ENCODE measurements at regions not wholly inside any gene's neighbourhood (a gene's known extent, or its start where the extent isn't known, plus 50 kb on each side); places are given as distances from the start of the nearest gene placed in this dataset.

DNA sequence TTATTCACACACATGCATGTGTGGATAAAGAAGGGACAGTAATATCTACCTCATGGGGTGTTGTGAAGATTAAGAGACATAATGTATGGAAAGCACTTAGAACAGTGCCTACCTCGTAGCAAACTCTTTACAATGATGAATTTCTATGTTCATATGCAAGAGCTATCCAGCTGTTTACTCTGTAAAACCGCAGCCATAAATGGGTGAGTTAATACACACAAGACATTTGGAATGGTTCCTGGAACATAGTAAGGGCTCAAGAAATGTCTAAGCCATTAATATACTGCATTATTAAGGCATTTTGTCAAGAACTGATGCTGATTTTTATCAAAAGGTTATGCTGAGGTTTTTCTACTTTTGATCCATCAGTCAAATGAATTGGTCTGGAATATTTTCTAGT, 1076.2 kb downstream of the TSN start:
- Histone ChIP-seq H3K4me3 (ENCODE audit: low read length in 2 of 2) (no peak overlapping the region), H3K27me3 (ENCODE audit: control insufficient read depth in 1 of 2, insufficient read depth in 2 of 2, low read length in 2 of 2) (no peaks in the 10 kb centered on the region), H3K4me1 (ENCODE audit: control insufficient read depth, insufficient read depth, low read length) (no peaks in the 10 kb centered on the region), H3K36me3 (ENCODE audit: control insufficient read depth in 2 of 2, insufficient read depth in 2 of 2, low read length in 2 of 2) (no peaks in the 10 kb centered on the region), H3K9me3 (ENCODE audit: control insufficient read depth in 2 of 2, low read length in 2 of 2) (no peaks in the 10 kb centered on the region), H3K27ac (ENCODE audit: low read length) (no peak overlapping the region), H3K9ac (ENCODE audit: low read length in 2 of 2) (no peak overlapping the region)

DNA sequence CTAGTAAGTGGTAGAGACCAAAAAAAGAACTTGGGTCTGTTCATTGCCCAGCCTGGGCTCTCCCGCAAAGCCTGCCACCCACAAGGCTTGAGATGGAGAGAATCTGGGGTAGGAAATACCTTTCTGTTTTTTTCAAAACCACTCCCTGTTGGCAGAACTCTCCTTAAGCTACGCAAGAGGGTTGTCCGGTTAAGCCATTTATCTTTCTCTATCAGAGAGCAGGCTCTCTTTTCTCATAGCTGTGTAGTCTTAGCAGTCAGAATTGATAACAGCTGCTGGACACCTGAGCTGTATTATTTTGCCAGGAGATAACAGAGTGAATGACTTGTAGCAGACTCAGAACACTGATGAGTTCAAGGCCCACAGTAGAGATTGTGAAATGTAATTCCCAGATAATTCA, 1088.1 kb downstream of the TSN start:
- no peaks in the 10 kb centered on the region for H3K27me3 ChIP-seq (ENCODE audit: control insufficient read depth in 1 of 2, insufficient read depth in 2 of 2, low read length in 2 of 2)
- no peaks in the 10 kb centered on the region for H3K4me1 ChIP-seq (ENCODE audit: control insufficient read depth, insufficient read depth, low read length)
- no peak overlapping the region for H3K4me3 ChIP-seq (ENCODE audit: low read length in 2 of 2)
- no peaks in the 10 kb centered on the region for H3K9me3 ChIP-seq (ENCODE audit: control insufficient read depth in 2 of 2, low read length in 2 of 2)
- H3K36me3 ChIP-seq (ENCODE audit: control insufficient read depth in 2 of 2, insufficient read depth in 2 of 2, low read length in 2 of 2), result no peaks in the 10 kb centered on the region
- H3K9ac ChIP-seq (ENCODE audit: low read length in 2 of 2), result no peak overlapping the region
- no peak overlapping the region for H3K27ac ChIP-seq (ENCODE audit: low read length)

DNA sequence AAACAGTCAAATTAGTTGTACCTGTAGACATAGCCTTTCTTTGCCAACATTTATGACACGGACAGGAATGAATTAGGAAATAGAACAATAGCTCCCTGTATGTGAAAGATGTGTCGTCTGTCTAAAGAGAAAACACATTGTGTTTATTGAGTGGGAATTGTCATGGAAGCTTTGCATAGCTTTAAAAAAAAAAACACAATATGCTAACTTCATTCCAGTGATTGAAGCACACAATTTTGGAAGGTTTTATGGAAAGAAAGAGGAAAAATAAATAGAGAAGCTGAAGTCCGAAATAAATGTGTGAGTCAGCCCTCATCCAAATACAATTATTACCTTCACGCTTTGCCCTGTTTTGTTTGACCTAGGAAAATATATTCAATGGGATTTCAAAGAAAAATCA, 1095.7 kb downstream of the TSN start:
- Histone ChIP-seq H3K36me3 (ENCODE audit: control insufficient read depth in 2 of 2, insufficient read depth in 2 of 2, low read length in 2 of 2) (no peaks in the 10 kb centered on the region), H3K4me1 (ENCODE audit: control insufficient read depth, insufficient read depth, low read length) (no peaks in the 10 kb centered on the region), H3K9ac (ENCODE audit: low read length in 2 of 2) (no peak overlapping the region), H3K27me3 (ENCODE audit: control insufficient read depth in 1 of 2, insufficient read depth in 2 of 2, low read length in 2 of 2) (no peaks in the 10 kb centered on the region), H3K4me3 (ENCODE audit: low read length in 2 of 2) (no peak overlapping the region), H3K27ac (ENCODE audit: low read length) (no peak overlapping the region), H3K9me3 (ENCODE audit: control insufficient read depth in 2 of 2, low read length in 2 of 2) (no peaks in the 10 kb centered on the region)

DNA sequence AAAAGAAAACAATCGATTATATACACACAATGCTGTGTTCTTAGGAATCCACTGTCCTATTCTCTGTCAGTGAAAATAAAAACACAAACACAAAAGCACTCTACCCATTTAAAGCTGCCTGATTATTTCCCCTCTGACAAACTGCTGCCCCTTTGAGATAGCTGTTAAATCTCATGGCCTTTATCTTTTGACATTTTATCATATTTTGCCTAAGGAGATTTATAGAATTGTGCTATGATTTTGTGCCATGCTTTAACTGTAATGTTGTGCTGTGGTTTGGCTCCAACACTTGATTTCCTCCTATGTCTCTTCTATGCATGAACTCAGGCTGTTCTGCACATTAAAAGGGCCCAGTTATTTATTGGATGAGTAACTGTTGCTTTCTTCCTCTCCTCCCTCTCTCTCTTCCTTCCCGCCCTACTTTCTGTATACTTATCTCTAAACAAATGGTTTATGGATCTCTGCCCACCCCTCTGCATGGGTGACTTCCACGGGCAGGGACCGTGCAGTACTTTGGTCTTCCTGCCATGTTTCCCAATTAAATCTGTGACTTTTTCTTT, 1096.6 kb downstream of the TSN start:
- Histone ChIP-seq H3K27ac (ENCODE audit: low read length) (no peak overlapping the region), H3K9ac (ENCODE audit: low read length in 2 of 2) (no peak overlapping the region), H3K4me3 (ENCODE audit: low read length in 2 of 2) (no peak overlapping the region), H3K9me3 (ENCODE audit: control insufficient read depth in 2 of 2, low read length in 2 of 2) (no peaks in the 10 kb centered on the region), H3K27me3 (ENCODE audit: control insufficient read depth in 1 of 2, insufficient read depth in 2 of 2, low read length in 2 of 2) (no peaks in the 10 kb centered on the region), H3K36me3 (ENCODE audit: control insufficient read depth in 2 of 2, insufficient read depth in 2 of 2, low read length in 2 of 2) (no peaks in the 10 kb centered on the region), H3K4me1 (ENCODE audit: control insufficient read depth, insufficient read depth, low read length) (no peaks in the 10 kb centered on the region)

DNA sequence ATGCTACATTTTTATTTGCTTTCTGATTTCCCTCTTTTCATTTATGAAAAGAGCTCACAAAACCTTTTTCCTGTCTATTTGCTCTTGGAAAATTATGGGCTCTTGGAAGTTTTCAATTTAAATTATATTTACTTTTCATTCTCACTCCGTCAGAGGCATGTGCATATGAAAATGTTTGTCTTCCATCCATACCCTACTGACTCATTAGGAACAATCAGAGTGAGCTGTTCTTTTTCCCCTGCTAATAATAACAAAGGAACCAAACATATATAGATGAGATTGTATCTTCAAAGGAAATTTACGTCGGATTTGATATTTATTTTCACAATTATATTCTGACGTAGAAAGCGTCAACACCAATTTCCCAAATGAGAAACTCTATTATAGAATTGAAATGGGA, 1101.2 kb downstream of the TSN start:
- Histone ChIP-seq H3K9me3 (ENCODE audit: control insufficient read depth in 2 of 2, low read length in 2 of 2) (peaks cover 0 to 2% of the 10 kb centered on the region in 2 donors), H3K4me1 (ENCODE audit: control insufficient read depth, insufficient read depth, low read length) (no peaks in the 10 kb centered on the region)

DNA sequence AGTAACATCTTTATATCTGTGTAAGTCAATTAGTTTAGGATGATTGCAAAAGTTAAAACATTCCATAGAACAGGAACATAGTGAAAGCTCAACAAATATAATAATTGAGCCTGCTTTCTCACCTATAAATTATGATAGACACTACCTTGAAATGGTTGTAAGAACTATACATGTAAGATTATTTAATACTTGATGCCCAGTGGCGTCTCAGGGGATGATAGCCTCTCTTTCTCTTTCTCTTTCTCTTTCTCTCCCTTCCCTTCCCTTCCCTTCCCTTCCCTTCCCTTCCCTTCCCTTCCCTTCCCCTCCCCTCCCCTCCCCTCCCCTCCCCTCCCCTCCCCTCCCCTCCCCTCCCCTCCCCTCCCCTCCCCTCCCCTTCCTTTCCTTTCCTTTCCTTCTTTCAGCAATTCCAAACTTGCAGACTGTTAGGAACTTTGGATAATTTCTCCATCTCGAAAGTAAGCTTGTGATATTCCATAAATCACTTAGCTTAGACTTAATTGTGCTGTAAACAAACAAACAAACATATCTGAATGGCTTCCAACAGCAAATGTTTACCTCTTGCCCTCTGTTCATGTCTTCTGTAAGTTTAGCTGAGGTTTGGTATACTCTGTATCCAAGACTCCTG, 1102.7 kb downstream of the TSN start:
- no peaks in the 10 kb centered on the region for H3K36me3 ChIP-seq (ENCODE audit: control insufficient read depth in 2 of 2, insufficient read depth in 2 of 2, low read length in 2 of 2)
- no peaks in the 10 kb centered on the region for H3K4me1 ChIP-seq (ENCODE audit: control insufficient read depth, insufficient read depth, low read length)
- no peak overlapping the region for H3K4me3 ChIP-seq (ENCODE audit: low read length in 2 of 2)
- no peak overlapping the region for H3K9ac ChIP-seq (ENCODE audit: low read length in 2 of 2)
- peaks cover 0 to 2% of the 10 kb centered on the region in 2 donors for H3K9me3 ChIP-seq (ENCODE audit: control insufficient read depth in 2 of 2, low read length in 2 of 2)
- no peaks in the 10 kb centered on the region for H3K27me3 ChIP-seq (ENCODE audit: control insufficient read depth in 1 of 2, insufficient read depth in 2 of 2, low read length in 2 of 2)
- no peak overlapping the region for H3K27ac ChIP-seq (ENCODE audit: low read length)

More for the DNA sequence above, 1101.2 kb downstream of the TSN start:
- no peak overlapping the region for H3K4me3 ChIP-seq (ENCODE audit: low read length in 2 of 2)
- no peaks in the 10 kb centered on the region for H3K36me3 ChIP-seq (ENCODE audit: control insufficient read depth in 2 of 2, insufficient read depth in 2 of 2, low read length in 2 of 2)
- no peak overlapping the region for H3K27ac ChIP-seq (ENCODE audit: low read length)
- no peaks in the 10 kb centered on the region for H3K27me3 ChIP-seq (ENCODE audit: control insufficient read depth in 1 of 2, insufficient read depth in 2 of 2, low read length in 2 of 2)
- no peak overlapping the region for H3K9ac ChIP-seq (ENCODE audit: low read length in 2 of 2)

DNA sequence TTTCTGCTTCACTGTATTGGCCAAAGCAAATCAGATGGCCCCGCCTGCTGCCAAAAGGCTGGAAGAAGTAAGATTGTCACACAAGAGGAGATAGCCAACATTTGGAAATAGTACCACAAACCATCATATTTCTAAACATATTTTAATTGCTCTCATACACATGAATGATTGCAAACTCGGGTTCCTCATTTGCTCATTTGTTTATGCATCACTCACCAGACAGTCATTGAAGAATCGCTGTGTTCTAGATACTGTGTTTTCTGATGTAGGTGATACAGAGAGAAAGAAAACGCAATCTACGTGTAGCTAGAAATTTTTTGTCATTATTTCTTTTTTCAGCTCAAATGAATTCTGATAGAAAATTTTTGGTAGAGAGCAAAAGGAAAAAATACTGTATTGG, 1103.4 kb downstream of the TSN start:
- Histone ChIP-seq H3K9ac (ENCODE audit: low read length in 2 of 2) (no peak overlapping the region), H3K27ac (ENCODE audit: low read length) (no peak overlapping the region), H3K4me1 (ENCODE audit: control insufficient read depth, insufficient read depth, low read length) (no peaks in the 10 kb centered on the region)

DNA sequence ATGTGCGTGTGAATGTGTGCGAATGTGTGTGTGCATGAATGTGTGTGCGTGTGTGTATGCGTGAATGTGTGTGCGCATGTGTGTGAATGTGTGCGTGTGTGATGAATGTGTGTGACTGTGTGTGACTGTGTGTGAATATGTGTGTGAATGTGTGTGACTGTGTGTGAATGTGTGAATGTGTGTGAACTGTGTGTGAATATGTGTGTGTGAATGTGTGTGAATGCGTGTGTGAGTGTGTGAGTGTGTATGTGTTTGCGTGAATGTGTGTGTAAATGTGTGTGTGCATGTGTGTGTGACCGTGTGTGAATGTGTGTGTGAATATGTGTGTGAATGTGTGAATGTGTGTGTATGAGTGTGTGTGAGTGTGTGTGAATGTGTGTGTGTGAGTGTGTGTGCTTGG, 1103.8 kb downstream of the TSN start:
- no peak overlapping the region for H3K27ac ChIP-seq (ENCODE audit: low read length)
- no peak overlapping the region for H3K9ac ChIP-seq (ENCODE audit: low read length in 2 of 2)
- H3K36me3 ChIP-seq (ENCODE audit: control insufficient read depth in 2 of 2, insufficient read depth in 2 of 2, low read length in 2 of 2), result no peaks in the 10 kb centered on the region
- H3K27me3 ChIP-seq (ENCODE audit: control insufficient read depth in 1 of 2, insufficient read depth in 2 of 2, low read length in 2 of 2), result no peaks in the 10 kb centered on the region
- H3K9me3 ChIP-seq (ENCODE audit: control insufficient read depth in 2 of 2, low read length in 2 of 2), result peaks cover 0 to 2% of the 10 kb centered on the region in 2 donors
- no peaks in the 10 kb centered on the region for H3K4me1 ChIP-seq (ENCODE audit: control insufficient read depth, insufficient read depth, low read length)
- H3K4me3 ChIP-seq (ENCODE audit: low read length in 2 of 2), result no peak overlapping the region

More for the DNA sequence above, 1103.4 kb downstream of the TSN start:
- Histone ChIP-seq H3K27me3 (ENCODE audit: control insufficient read depth in 1 of 2, insufficient read depth in 2 of 2, low read length in 2 of 2) (no peaks in the 10 kb centered on the region), H3K9me3 (ENCODE audit: control insufficient read depth in 2 of 2, low read length in 2 of 2) (peaks cover 0 to 2% of the 10 kb centered on the region in 2 donors), H3K36me3 (ENCODE audit: control insufficient read depth in 2 of 2, insufficient read depth in 2 of 2, low read length in 2 of 2) (no peaks in the 10 kb centered on the region), H3K4me3 (ENCODE audit: low read length in 2 of 2) (no peak overlapping the region)

DNA sequence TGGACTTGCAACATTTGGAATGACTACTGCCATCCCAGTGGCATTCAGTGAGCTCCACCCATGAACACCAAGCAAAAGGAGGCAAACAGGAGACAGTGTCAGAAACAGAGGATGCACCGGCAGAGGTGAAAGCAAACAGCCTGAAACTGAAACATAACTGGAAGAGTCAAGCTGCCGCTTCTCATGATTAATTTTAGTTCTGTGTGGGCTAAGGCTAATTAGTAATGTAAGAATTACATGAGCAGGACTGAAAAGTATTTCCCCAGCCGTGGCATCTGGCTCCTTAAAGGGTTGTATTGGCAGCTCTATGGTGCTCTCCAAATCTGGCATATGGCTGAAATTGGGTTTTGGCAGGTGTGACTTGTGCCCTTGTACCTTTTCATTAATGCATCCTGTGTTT, 1108.1 kb downstream of the TSN start:
- Histone ChIP-seq H3K27me3 (ENCODE audit: control insufficient read depth in 1 of 2, insufficient read depth in 2 of 2, low read length in 2 of 2) (no peaks in the 10 kb centered on the region), H3K9me3 (ENCODE audit: control insufficient read depth in 2 of 2, low read length in 2 of 2) (peaks cover 0 to 2% of the 10 kb centered on the region in 2 donors), H3K4me1 (ENCODE audit: control insufficient read depth, insufficient read depth, low read length) (no peaks in the 10 kb centered on the region), H3K4me3 (ENCODE audit: low read length in 2 of 2) (no peak overlapping the region), H3K27ac (ENCODE audit: low read length) (no peak overlapping the region), H3K36me3 (ENCODE audit: control insufficient read depth in 2 of 2, insufficient read depth in 2 of 2, low read length in 2 of 2) (no peaks in the 10 kb centered on the region), H3K9ac (ENCODE audit: low read length in 2 of 2) (no peak overlapping the region)

DNA sequence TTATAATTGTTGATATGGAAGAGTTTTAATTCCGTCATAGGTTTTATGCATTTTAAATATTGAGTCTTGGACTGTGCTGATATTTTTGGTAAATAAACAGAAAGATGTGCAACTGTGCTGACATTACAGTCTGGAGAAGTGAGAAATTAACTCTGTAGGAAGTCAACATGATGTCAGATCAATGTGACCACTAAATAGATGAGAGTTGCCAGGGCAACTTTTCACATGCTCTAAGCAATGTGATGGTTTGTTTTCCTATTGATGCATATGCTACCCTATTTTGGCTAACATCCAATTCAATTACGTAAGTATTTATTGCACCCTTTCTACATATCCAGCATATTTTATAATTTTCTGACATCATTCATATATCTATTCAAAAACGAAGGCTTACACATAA, 1109.3 kb downstream of the TSN start:
- no peaks in the 10 kb centered on the region for H3K36me3 ChIP-seq (ENCODE audit: control insufficient read depth in 2 of 2, insufficient read depth in 2 of 2, low read length in 2 of 2)
- H3K9me3 ChIP-seq (ENCODE audit: control insufficient read depth in 2 of 2, low read length in 2 of 2), result no peaks in the 10 kb centered on the region
- H3K9ac ChIP-seq (ENCODE audit: low read length in 2 of 2), result no peak overlapping the region
- H3K4me3 ChIP-seq (ENCODE audit: low read length in 2 of 2), result no peak overlapping the region
- H3K4me1 ChIP-seq (ENCODE audit: control insufficient read depth, insufficient read depth, low read length), result no peaks in the 10 kb centered on the region
- H3K27me3 ChIP-seq (ENCODE audit: control insufficient read depth in 1 of 2, insufficient read depth in 2 of 2, low read length in 2 of 2), result no peaks in the 10 kb centered on the region
- H3K27ac ChIP-seq (ENCODE audit: low read length), result no peak overlapping the region

DNA sequence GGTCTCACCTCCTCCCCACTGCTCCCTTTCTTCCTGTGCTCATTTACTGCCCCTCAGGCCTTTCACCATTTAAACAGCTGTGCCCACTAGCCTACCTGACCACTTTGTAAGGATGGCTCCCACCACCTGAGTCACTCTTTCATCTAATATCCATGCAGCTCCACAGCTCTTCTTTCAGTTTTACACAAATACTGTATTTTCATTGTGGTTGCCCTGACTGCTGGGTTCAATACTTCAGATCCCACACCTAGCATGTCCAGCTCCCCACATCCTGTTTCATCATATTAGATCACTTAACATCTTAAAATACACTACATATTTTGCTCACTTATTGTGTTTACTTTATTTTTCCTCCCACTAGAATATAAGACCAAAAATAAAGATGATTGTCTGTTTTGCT, 1110.6 kb downstream of the TSN start:
- Histone ChIP-seq H3K9ac (ENCODE audit: low read length in 2 of 2) (no peak overlapping the region), H3K27ac (ENCODE audit: low read length) (no peak overlapping the region), H3K4me1 (ENCODE audit: control insufficient read depth, insufficient read depth, low read length) (no peaks in the 10 kb centered on the region), H3K9me3 (ENCODE audit: control insufficient read depth in 2 of 2, low read length in 2 of 2) (no peaks in the 10 kb centered on the region), H3K27me3 (ENCODE audit: control insufficient read depth in 1 of 2, insufficient read depth in 2 of 2, low read length in 2 of 2) (no peaks in the 10 kb centered on the region), H3K4me3 (ENCODE audit: low read length in 2 of 2) (no peak overlapping the region), H3K36me3 (ENCODE audit: control insufficient read depth in 2 of 2, insufficient read depth in 2 of 2, low read length in 2 of 2) (no peaks in the 10 kb centered on the region)

All from stomach smooth muscle (tissue), 2 donors.